GM19467 (cell line): ENCODE measurements at regions not wholly inside any gene's neighbourhood (a gene's known extent, or its start where the extent isn't known, plus 50 kb on each side); places are given as distances from the start of the nearest gene placed in this dataset.
"Not testable (repeated sequence)": the region's sequence is repeated elsewhere in the genome, so short reads cannot be mapped to it uniquely, and the experiment has no call there.

Experiments
- ATAC-seq: cut with Tn5 transposase; IDR thresholded peaks from one replicate; pipeline ENCODE4 v1.9.1; 2021; ENCODE audit warnings: mild to moderate bottlenecking, moderate library complexity; ENCODE audit not compliant: unreplicated experiment

- ATAC-seq: no peak
These were observed 158.6 kb upstream of the PITRM1 start for GRCh38 chr10:3331187-3331586.

DNA sequence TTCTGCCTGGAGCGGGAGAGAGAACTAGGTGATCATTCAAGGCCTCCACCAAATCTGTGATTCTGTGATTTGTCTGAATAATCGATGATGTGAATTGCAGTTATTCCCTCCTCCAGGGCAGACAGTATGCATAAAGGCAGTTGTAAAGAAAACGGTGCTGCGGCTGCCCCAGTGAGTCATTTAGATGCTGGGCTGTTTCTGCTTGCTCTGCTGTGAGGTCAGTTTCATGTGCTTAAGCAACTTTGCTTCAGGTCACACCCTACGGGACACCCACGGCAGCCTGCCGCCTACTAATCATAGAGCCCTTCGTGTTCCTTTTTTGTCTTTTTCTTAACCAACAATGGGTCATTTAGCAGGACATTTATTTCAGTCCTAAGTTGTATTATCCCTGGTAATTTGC, 158.1 kb upstream of the PITRM1 start:
- no peak for ATAC-seq

DNA sequence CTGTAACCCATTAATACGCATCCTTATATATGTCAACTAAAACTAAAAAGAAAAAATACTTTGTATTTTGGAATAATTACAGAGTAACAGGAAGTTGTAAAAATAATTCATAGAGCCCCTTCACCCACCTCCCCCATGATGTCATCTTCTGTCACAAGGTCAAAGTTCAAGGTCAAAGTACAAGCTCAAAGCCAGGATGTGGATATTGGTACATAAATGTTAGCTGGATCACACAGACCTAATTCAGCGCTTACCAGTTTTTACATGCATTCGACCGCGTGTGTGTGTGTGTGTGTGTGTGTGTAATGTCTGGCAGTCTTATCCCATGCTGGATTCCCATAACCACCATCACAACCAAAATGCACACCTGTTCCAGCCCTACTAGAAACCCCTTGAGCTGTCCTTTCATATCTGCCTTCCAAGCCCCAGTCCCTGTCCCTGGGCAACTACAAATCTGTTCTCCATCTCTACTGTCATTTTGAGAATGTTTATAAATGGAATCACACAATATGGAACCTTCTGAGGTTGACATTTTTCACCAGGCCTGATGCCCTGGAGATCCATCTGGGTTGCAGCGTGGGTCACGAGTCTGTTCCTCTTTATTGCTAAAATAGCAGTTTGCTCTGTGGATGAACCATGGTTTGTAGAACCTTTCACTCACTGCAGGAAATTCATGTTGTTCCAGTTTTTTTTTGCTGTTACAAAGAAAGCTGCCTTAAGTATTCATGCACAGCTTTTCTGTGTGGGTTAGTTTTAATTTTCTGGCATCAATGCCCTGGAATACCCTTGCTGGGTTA, 153.6 kb upstream of the PITRM1 start:
- no peak for ATAC-seq

GRCh38 chr10:3324612-3325038, 152.0 kb upstream of the PITRM1 start:
- no peak for ATAC-seq

DNA sequence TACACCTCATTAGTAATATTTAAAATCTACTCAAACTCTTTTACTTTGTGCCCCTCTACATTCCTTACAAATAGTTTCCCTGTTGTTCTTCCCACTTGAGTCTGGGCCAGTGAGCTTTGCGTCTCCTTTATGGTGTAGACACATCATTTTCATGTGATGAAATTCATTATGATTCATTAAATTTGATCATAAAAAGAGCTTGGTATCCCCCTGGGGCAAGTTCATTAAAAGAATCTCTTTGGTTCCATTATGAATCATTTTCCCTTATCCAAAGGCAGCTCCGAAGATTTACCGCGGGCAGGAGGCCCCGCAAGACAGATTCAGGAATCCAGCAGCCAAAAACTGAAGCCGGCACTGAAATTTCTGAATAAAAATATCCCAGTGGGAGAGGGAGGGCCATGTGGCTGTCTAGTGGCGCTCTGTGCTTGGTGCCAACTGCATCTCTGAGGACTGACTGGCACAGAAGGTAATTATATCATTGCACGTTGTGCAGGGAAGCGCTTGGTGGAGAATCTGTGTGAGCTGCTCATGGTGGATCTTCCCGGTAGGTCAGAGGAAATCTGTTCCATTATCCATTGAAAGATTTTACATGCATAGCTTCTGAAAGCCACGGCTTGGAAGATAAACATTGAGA, 151.4 kb upstream of the PITRM1 start:
- ATAC-seq: no peak

DNA sequence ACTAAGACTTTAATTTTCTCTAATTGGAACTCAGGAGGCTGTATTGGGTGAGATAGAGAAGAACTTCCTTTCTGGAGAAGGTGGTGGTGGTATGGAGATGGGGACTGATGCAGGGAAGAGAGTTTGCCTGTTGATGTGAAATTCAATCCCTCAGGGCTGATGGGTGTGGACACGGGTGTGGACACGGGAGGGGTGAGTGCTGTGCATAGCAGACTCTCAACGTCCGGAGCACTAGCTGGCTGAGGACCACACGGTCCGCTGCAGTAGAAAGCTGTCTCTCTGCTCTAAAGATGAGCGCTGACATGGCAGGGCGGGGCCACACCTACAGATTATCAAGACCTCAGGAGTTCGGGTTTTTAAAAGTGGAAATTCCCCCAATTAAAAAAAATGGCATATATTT, 148.5 kb upstream of the PITRM1 start:
- no peak for ATAC-seq

GRCh38 chr10:3319811-3320226, 147.2 kb upstream of the PITRM1 start:
- ATAC-seq: no peak

DNA sequence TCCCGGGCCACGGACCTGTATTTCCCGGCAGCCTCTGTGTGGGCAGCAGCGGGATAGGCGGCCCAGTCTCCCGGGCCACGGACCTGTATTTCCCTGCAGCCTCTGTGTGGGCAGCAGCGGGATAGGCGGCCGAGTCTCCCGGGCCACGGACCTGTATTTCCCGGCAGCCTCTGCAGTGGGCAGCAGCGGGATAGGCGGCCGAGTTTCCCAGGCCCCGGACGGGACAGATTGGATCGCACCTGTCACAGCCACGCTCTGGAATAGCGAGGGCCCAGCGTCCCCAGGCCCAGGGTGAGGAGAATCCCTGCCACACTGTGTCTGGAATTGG, 145.9 kb upstream of the PITRM1 start:
- not testable (repeated sequence) for ATAC-seq

DNA sequence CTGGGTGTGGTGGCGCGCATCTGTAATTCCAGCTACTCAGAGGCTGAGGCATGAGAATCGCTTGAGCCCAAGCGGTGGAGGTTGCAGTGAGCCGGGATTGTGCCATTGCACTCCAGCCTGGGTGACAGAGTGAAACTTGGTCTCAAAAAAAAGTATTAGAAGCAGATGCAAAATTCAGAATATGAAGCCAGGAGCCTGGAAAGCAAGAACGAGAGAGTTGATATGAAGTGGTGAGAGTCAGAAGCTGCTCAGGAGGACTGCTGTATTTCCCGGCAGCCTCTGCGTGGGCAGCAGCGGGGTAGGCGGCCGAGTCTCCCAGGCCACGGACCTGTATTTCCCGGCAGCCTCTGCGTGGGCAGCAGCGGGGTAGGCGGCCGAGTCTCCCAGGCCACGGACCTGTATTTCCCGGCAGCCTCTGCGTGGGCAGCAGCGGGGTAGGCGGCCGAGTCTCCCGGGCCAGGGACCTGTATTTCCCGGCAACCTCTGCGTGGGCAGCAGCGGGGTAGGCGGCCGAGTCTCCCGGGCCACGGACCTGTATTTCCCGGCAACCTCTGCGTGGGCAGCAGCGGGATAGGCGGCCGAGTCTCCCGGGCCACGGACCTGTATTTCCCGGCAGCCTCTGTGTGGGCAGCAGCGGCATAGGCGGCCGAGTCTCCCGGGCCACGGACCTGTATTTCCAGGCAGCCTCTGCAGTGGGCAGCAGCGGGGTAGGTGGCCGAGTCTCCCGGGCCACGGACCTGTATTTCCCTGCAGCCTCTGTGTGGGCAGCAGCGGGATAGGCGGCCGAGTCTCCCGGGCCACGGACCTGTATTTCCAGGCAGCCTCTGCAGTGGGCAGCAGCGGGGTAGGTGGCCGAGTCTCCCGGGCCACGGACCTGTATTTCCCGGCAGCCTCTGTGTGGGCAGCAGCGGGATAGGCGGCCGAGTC, 145.2 kb upstream of the PITRM1 start:
- ATAC-seq: not testable (repeated sequence)

GRCh38 chr10:3314445-3315085, 142.0 kb upstream of the PITRM1 start:
- not testable (repeated sequence) for ATAC-seq

DNA sequence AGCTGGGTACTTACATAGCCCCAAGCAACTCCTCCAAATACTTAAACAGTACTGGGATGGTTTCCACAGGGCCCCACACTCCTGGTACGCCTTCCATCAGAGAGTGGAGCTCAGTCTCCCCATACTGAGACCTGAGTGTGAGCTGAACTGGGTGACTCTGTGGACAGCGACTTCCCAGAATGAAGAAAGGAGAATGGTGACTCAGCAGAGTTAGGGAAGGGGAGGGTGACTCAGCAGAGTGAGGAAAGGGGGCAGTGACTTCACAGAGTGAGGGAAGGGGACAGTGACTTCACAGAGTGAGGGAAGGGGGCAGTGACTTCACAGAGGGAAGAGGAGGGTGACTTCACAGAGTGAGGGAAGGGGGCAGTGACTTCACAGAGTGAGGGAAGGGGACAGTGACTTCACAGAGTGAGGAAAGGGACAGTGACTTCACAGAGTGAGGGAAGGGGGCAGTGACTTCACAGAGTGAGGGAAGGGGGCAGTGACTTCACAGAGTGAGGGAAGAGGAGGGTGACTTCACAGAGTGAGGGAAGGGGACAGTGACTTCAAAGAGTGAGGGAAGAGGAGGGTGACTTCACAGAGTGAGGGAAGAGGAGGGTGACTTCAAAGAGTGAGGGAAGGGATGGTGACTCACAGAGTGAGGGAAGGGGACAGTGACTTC, 141.3 kb upstream of the PITRM1 start:
- not testable (repeated sequence) for ATAC-seq

- ATAC-seq: no peak
These were observed 139.9 kb upstream of the PITRM1 start for GRCh38 chr10:3312403-3312940.

GRCh38 chr10:3310016-3310784, 137.6 kb upstream of the PITRM1 start:
- ATAC-seq: no peak

DNA sequence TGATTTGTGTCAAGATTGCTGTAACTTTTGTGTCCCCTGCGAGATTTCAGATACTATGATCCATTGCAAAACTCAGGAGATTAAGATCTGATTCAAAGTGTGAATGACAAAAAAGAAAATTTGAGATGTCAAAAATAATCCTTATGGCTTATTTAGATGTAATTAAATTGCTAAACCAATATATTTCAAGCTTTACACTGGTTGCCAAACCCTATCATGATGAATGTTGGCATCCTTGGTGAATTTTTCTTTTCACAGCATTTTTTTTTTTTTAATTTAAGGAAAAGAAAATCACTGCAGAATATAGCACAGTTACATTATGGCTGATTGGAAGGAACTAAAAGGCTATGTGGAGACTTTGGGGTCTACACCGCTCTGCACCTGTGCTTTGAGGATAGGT, 133.5 kb upstream of the PITRM1 start:
- no peak for ATAC-seq

DNA sequence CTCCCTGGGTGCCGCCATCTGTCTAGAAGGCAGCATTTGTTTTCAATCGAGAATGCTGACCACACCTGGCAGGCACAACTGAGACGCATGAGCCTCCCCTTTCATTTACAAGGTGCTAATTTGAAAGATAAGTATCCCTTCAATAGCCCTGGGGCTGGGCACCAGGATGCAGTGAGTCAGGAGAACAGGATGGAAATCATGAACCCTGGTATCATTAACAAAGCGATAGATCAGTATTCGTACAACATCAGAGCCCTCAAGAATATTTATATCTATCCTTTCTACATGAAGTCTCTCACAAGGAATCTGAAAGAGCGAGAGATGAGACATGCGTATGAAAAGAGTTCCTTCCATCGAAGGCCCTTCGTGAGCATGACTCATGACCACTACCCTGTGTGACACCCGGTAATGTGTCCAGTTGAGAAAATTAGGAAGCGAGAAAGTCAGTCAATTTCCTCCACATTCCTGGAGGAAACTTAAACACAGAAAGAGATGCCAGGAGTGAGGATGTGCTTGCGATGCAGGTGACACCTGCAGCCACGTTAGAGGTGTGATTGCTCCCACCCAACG, 123.1 kb upstream of the PITRM1 start:
- no peak for ATAC-seq

DNA sequence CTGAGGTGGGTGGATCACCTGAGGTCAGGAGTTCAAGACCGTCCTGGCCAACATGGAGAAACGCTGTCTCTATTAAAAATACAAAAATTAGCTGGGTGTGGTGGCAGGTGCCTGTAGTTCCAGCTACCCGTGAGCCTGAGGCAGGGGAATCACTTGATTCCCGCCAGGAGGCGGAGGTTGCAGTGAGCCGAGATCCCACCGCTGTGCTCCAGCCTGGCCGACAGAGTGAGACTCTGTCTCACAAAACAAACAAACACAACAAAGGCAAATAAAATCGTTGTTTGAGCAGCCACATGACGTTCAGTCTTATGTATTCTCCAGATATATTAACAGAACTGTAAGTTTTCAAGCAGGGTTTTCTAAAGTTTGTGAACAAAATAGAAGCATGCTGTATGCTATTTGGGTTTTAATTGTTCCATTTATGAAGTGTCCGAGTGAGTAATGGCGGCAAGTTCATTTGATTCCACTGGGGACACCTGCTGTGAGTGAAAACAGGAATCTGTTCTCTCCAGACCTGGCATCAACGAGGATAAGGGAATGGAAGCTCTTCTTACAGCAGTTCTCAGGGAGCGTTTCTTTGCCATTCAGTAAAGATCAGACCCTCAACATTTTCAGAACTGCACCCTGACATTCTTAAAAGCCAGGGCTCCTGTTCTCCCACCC, 122.5 kb upstream of the PITRM1 start:
- no peak for ATAC-seq

DNA sequence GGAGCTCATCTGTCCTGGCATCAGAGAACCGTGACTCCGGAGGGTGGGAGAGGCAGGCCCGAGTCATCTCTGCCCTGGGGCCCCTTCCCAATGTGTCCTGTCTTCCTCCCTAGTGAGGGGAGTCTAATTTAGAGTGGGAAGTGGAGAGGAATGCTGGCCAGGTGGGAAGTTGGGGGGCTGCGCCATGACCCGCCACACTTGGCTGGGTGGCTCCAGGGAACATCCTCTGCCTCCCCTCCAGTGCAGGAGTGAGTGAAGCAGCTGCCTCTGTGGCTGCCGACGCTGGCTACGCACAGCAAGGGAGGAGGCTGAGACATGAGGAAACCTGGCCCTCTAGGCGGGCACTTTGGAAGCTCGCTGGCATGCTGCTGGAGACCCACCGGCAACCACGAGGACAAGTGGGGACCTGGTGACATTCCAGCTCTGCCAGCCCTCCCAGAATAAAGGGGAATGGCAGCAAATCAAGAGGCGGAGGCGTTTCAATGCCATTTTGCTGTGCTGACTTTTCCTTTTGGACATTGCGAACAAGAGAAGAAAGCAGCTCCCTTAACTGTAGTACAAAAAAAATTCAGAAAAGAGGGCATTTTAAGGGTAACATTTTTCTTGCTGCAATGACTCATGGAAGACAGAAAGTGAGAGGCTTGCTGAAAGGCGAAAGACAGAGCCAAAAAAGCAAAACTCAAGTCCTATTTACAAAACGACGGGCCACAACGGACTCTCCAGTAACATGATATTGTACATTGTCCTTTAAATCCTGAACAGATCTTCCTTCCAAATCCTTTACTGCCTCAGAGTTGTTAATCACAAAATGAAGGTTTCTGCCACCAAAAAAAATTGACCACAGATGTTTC, 121.2 kb upstream of the PITRM1 start:
- no peak for ATAC-seq

- ATAC-seq: no peak
These were observed 120.1 kb upstream of the PITRM1 start for GRCh38 chr10:3292636-3293035.
